Fibroblast of skin of right quadriceps (primary cell): ENCODE measurements at regions not wholly inside any gene's neighbourhood (a gene's known extent, or its start where the extent isn't known, plus 50 kb on each side); places are given as distances from the start of the nearest gene placed in this dataset.

Source experiments
- DNase-seq: peaks from one replicate; pipeline ENCODE4 v3.0.0-alpha.2; 2013

DNA sequence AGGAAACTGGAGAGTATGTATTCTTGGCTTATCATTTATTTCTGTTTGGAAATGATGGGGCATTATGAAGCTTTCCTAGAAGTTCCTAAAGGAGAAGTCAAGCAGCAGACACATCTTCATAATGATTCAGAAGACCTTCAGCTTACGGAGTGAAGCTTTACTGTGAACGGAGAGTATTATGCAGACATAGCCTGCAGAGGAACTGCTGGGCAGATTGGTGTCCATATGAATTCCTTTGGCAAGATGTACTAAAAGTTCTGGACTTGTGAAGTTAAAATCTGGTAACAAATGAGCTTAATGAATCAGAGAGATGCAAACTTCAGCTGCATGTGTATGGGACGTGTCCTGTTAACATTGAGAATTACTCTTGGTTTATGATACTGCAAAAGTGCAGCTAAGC, 60.1 kb downstream of the NABP1 start:
- no peak for DNase-seq

- DNase-seq, result no peak
Observed at GRCh38 chr2:191738667-191739066, 60.7 kb downstream of the NABP1 start.

DNA sequence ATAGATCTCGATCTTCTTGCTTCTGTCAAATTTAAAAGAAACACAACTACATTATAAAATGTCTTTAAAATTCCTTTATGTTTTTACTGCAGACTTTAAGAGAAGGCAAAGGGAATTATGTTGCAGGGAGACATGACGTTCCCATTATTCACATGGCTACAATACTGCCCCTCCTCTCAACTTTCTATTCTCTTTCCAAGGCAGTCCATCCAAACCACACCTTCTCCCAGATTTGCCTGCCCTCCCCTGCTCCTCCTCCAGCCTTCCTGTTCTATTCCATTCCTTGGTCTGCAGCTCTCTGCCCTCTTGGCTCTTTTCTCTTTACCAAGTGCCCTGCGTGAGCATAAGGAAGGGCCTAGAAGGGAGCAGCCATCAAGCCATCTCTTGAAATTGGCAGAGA, 61.3 kb downstream of the NABP1 start:
- no peak for DNase-seq

DNA sequence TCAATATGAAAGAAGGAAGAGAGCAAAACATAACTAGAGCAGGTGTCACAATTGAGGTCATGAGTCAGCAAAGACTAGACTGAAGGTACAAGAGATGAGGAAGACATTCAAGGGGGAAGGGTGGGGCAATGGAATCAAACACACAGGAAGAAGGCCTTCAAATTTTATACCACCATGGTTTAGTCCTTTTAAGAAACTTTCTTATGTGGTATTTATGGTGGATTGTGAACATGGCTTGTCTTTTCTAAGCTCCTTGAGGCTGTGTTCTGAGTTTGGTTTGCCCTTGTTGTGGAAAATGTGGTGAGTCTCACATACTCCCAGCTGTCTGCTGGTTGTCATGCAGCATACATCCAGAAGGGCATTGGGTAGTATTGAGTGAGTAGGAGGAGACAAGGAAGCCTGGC, 62.1 kb downstream of the NABP1 start:
- DNase-seq, result no peak

DNA sequence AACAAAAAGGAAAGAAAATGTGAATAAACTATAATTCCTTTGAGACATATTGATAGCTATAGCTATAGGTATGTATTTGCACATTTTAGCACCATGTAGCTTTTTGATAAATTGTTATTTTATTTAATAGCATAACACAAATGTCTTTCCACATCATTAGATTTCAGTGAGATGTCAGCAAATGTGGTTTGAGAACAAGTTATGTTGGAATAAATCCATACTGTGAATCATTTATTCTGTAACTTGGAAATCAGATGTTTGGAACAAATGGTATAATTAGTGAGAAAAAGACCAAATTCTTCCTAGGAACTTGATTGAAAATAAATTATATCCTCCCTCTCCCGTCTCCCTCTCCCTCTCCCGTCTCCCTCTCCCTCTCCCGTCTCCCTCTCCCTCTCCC, 62.8 kb downstream of the NABP1 start:
- DNase-seq, result peak; percentile 27

GRCh38 chr2:191746346-191747169, 68.6 kb downstream of the NABP1 start:
- peak; percentile 70 for DNase-seq

DNA sequence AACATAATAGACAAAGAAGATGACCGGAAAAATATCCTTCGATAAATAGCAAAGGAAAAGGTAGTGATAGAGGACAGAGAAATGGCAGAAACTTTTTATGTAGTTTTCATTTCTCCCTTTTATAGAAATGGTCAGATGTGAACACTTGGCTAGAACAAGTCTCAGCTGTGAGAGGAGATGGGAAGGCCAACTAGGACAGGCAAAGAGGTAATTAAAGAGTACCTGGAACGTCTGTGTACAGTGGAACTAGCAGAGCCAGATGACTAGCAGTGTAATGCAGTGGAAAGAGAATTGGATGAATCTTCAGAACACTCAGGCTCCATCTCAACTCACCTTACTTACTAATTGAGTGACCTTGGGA, 69.2 kb downstream of the NABP1 start:
- DNase-seq, result no peak

DNA sequence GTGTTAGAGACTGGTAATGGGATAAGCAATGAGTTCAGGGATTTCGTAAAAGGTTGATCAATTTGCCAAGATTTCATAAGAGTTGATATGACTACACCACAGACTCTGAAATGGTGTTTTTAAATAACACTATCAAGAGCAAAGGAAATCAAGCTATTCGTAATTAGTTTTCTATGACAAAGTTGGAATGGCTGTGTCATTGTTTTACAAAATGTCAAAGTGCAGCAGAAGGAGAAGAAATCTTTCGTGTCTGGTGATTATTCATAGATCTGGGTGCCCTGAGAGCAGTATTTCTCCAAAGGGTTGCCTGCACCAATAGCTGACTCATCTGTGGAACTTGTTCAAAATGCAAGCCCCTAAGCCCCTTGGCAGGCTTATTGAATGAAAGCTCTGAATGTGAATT, 70.1 kb downstream of the NABP1 start:
- DNase-seq, result peak; percentile 59

DNA sequence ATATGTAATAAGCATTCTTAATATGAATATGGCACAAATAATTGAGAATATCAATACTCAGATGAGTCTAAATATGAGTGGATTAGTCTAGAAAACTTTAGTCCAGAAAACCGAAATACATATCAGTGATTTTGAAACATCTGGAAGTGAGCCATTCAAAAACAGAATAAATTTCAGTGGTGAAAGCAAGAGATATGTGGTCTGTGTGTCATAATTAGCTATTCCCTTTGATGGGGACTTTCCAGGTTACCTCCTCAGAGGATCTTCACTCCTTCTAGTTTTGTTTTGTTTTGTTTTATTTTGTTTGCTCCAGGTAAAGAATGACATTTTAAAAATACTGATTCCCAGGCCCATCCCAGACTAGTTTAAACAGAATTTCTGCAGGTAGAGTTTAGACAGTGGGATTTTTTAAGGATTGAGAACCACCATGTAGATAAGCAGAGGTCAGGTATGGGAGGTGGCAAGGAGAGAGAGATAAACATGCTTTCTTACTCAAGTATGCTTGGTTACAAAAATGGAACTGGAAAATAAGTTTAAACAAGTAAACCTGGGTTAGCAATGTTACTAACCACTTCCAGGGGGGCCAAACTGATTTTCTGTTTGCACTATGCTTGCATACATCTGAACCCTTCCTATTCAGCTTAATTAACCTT, 70.7 kb downstream of the NABP1 start:
- peak; percentile 33 for DNase-seq

- no peak for DNase-seq
Observed at GRCh38 chr2:191749181-191749540, 71.2 kb downstream of the NABP1 start.

DNA sequence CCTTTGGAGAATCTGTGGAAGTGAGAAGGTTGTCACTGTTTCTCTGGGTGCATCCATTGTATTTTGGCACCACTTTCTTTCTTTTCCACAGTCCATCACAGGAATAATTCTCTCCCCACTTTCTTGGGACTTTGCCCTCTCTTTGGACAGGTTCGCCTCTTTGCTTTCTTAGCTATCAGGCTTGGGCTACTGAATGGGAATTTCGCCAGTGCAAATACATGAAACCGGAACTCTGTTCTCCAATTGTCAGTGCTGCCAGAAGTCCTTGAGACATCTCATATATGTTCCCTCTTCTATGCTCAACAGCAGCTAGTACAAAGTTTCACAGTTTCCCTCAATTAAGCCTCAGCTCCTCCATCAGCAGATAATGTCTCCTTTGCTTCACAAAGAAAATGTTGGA, 76.2 kb downstream of the NABP1 start:
- DNase-seq, result no peak

DNA sequence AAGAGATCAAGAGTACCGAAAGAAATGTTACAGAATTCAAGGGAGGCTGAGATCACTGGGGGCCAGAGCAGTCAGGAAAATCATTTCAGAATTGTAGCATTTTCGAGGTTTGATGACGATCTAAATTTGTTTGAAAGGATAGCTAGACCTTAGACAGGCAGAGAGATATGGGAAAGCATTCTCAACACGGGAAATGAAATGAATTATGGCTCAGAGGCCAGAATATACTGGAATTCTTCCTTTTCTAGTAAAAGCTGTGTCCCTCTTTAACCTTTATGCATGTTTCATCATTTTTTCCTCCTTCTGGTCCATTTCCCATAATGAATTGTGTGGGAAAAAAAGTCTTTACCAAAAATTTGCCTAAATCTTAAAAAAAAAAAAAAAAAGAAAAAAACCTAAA, 78.8 kb downstream of the NABP1 start:
- peak; percentile 9 for DNase-seq

DNA sequence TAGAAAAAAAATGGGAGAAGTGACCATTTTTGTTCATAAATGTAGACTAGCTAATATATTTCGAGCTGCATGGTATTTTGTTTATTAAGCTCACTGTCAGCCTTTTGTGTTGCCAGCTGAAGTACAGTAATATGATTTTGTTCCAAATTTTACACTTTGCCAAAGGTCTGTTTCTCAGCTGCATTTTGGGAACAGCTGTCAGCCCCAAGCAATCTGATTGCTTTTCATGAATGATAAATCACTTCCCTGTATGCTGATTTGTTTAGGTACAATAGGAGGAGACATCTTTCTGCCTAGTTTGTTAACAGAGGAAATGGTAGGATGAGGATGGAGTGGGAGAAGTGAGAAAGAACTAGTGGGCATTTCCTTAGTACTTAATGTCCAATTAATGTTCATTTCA, 79.3 kb downstream of the NABP1 start:
- DNase-seq, result no peak

DNA sequence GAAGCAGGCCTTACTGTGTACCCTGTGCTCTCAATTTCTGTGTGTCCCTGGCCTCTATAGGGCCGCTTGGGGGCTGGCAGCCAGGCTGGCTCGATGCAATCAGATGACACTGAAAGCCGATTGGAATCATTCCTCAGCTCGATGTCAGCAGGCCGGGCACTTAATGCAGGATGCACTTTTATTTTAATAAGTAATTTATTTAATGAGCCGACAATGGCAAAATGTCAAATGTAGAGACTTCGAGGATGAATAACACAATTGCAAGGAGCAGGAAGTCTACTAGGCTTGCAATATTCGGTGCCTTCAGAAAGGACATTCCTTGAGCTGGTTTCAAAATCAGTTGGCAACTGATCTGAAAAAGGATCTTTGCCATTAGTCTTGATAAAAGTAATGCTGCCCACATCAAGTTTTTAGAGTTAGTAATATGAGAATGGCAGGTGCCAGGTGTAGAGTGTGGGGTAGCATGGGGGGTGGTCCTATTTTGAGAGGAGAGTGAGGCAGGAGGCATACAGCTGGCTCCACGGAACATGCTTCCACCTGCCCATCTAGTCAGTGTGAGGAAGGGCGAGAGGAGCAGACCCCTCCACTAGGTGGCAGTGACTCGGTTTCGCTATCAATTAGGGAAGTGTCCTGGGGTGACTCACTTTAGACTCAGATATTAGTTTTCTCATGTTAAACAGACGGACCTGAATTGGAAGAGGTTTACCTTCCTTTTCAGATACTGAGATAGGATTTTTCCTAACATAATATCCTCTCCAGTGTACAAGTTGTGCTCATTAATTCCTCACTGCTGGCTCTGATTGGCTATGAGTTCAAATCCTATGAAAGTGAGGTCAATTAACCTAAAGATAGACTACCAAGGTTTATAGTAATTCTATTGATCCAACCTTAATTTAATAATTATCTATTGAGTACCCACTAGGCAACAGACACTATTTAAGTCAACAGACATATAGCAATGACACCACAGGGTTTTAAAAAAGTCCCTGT, 80.9 kb downstream of the NABP1 start:
- DNase-seq, result peak; percentile 49

- no peak for DNase-seq
Observed at GRCh38 chr2:191759680-191760079, 81.7 kb downstream of the NABP1 start.

DNA sequence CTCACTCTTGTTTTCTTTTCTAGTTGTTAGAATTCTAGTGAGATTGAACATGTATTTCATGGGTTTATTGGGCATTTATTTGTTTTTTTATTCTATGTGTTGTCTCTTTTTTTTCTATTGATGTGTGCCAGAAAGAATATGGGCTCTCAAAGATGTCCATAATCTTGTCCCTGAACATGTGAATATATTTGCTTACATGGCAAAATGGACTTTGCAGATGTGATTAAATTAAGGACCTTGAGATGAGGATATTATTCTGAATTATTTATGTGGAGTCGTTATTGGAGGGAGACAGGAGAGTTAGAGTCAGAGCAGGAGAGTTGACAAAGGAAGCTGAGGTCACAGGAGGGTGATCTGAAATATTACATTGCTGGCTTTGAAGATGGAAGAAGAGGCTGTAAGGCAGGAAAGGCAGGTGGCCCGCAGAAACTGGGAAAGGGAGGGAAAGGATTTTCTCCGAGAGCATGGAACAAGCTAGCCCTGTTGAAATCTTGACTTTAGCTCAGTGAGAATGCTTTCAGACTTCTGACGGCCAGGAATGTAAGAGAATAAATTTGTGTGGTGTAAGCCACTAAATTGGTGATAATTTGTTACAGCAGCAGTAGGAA, 82.8 kb downstream of the NABP1 start:
- no peak for DNase-seq

GRCh38 chr2:191773136-191773535, 73.8 kb downstream of the CAVIN2 start:
- no peak for DNase-seq

GRCh38 chr2:191777351-191777750, 69.5 kb downstream of the CAVIN2 start:
- no peak for DNase-seq

GRCh38 chr2:191778041-191778440, 68.8 kb downstream of the CAVIN2 start:
- DNase-seq, result no peak

DNA sequence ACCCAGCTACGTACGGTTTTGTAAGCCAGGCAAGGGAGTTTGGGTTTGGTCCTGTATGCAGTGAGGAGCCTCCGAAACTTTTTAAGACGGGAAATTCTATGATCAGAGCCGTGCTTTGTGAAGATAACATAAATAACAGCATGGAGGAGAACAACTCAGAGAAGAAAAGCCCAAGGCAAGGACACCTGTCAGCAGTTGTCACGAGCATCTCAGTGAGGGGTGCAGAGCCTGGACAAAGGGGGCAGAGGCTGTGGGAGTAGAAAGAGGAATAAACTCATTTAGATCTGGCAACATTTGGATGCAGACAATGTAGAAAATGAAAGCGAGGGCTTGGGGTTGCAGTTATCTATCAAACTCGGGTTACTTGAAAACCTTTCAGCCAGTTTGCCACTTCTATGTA, 64.5 kb downstream of the CAVIN2 start:
- no peak for DNase-seq

DNA sequence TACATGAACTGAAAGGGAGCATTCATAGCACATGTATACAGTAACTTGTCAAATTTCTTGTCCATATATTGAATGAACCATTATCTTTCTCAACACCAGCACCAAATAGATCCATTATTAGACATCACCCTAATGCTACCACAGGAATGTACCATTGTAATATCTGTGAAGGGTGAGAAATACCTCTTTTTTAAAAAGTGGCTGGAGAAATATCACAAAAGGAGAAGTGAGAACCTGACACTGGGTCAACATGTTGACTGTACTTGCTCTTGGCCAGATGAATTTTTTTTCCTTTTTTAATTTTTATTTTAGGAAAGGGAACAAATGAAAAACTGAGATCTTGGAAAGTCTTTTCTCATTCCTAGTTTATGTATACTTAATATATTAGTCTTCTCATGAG, 63.5 kb downstream of the CAVIN2 start:
- DNase-seq, result no peak
